Keratinocyte (primary cell): ENCODE measurements at regions not wholly inside any gene's neighbourhood (a gene's known extent, or its start where the extent isn't known, plus 50 kb on each side); places are given as distances from the start of the nearest gene placed in this dataset.

Experiments used
- DNase-seq: peaks from one replicate; pipeline ENCODE4 v3.0.0-alpha.2; 2011; ENCODE audit warnings: low read depth, missing footprints, low spot score
- FAIRE-seq: peaks from 2 replicates; lab custom pipeline; 2011; peaks lifted over from hg19 to GRCh38; lab: Jason Lieb, UNC
- H2AFZ ChIP-seq: 2 replicates; pipeline ENCODE4 v1.6.0; 2012; ENCODE audit warnings: low read length, control low read depth, inconsistent platforms; ENCODE audit not compliant: control insufficient read depth
- H3K27ac ChIP-seq: 2 replicates; pipeline ENCODE4 v1.5.1; 2011; ENCODE audit warnings: low read length; ENCODE audit not compliant: control insufficient read depth, insufficient read depth
- H3K27me3 ChIP-seq: 3 replicates; pipeline ENCODE4 v1.6.0; 2011; ENCODE audit warnings: low read length; ENCODE audit not compliant: control insufficient read depth, insufficient read depth; ENCODE audit errors: extremely low read depth
- H3K36me3 ChIP-seq, 2 experiments: 2 replicates in 1 of 2; 3 replicates in 1 of 2; pipeline ENCODE4 v1.5.1; 2011; ENCODE audit warnings: low read length in 2 of 2, mild to moderate bottlenecking in 1 of 2; ENCODE audit not compliant: control insufficient read depth in 2 of 2, insufficient read depth in 2 of 2; ENCODE audit errors: extremely low read depth in 1 of 2
- H3K4me1 ChIP-seq: 3 replicates; pipeline ENCODE4 v1.5.1; 2011; ENCODE audit warnings: low read length; ENCODE audit not compliant: control insufficient read depth, insufficient read depth; ENCODE audit errors: extremely low read depth
- H3K4me2 ChIP-seq: 3 replicates; pipeline ENCODE4 v1.6.0; 2011; ENCODE audit warnings: low read depth, low read length; ENCODE audit not compliant: control insufficient read depth, insufficient read depth; ENCODE audit errors: extremely low read depth
- H3K4me3 ChIP-seq, 3 experiments: fragments of 200-600 bp in 1 of 3; sonication (generic) in 1 of 3; 2 replicates in 2 of 3; 3 replicates in 1 of 3; pipeline ENCODE4 v1.5.1; 2011 to 2016; ENCODE audit warnings: low read length in 3 of 3, mild to moderate bottlenecking in 3 of 3, control low read depth in 2 of 3, inconsistent platforms in 1 of 3, low read depth in 1 of 3, mixed read lengths in 1 of 3, mixed run types in 1 of 3, moderate library complexity in 1 of 3; ENCODE audit not compliant: control insufficient read depth in 2 of 3, insufficient read depth in 2 of 3; ENCODE audit errors: extremely low read depth in 1 of 3
- H3K79me2 ChIP-seq: 2 replicates; pipeline ENCODE4 v1.6.0; 2012; ENCODE audit warnings: low read length; ENCODE audit not compliant: control insufficient read depth, insufficient read depth
- H3K9ac ChIP-seq: 3 replicates; pipeline ENCODE4 v1.6.0; 2011; ENCODE audit warnings: low read length; ENCODE audit not compliant: control insufficient read depth, insufficient read depth; ENCODE audit errors: extremely low read depth
- H3K9me1 ChIP-seq: 3 replicates; pipeline ENCODE4 v1.6.0; 2011; ENCODE audit warnings: low read length; ENCODE audit not compliant: control insufficient read depth, insufficient read depth; ENCODE audit errors: extremely low read depth
- H3K9me3 ChIP-seq: 2 replicates; pipeline ENCODE4 v1.5.1; 2012; ENCODE audit warnings: low read depth, low read length; ENCODE audit not compliant: control insufficient read depth
- H4K20me1 ChIP-seq: 3 replicates; pipeline ENCODE4 v1.6.0; 2011; ENCODE audit warnings: low read length; ENCODE audit not compliant: control insufficient read depth, insufficient read depth; ENCODE audit errors: extremely low read depth
- EZH2 ChIP-seq: IDR thresholded peaks from one replicate; pipeline ENCODE4 v1.6.1; 2012; ENCODE audit warnings: inconsistent platforms, mild to moderate bottlenecking, low read length, moderate library complexity
- dilution Hi-C: fragments of 300-500 bp; cut with MboI; formaldehyde crosslinking; loops from one replicate; pipeline ENCODE4 v1.7.0; 2020; ENCODE audit warnings: low sequenced_read_pairs; ENCODE audit not compliant: extremely low pct_ligation_motif_present
- TF ChIP-seq, protein P1 (sequence below), 3 experiments: IDR thresholded peaks in 1 of 3; conservative IDR thresholded peaks in 1 of 3; optimal IDR thresholded peaks in 1 of 3; 2 replicates in 2 of 3; 3 replicates in 1 of 3; pipeline versions ENCODE3 to v1.5.1; 2011; ENCODE audit warnings: low read length in 3 of 3, mild to moderate bottlenecking in 3 of 3, moderate library complexity in 2 of 3, control low read depth in 1 of 3, inconsistent platforms in 1 of 3; ENCODE audit not compliant: insufficient read depth in 2 of 3; ENCODE audit errors: extremely low read depth in 1 of 3

DNA sequence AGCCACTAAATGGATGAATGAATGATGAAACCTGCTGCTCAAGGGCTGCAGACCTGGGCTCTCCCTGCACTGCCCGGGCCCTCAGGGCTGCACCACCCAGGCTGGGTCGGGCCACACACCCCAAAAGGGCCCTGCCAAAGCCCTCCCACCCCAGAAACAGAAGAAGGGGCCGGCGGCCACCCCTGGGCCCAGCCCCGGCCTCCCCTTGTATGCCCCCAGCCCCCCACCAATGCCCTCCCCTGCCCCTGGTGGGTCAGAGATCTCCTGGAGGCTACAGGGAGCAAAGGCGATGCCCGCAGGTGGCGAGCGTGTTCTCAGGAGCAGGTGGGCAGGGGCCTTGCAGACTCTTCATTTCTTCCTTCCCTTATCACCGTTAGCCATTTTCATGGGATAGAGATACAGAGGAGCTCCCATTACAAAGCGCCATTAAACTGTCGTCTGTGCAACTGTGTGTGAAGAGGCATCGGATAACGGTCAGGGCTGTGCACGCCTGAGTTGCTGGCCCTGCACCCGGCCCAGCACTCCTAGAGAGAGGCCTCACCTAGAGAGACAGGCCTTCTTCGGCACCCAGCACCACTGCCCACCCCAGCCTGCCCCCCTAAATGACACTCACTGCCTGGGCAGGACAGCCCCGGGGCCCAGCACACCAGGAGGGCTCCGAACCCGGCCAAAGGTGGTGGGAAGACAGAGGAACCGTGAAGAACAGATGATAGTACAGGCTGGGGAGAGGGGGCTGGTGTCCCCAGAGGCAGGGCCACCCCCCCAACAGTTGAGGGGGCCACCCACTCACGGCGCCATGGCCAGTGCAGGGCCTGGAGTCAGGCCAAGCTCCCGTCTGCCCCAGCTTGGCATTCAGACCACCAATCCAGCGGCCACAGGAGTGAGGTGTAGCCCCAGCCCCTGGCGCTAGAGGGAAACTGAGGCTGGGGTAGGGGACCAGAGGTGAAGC is 133.7 kb downstream of the FAM53A start:
- no peaks in the 10 kb centered on the region for H3K79me2 ChIP-seq
- no peak overlapping the region for H3K9ac ChIP-seq
- no peak overlapping the region for H3K27ac ChIP-seq
- dilution Hi-C loops = no loop called here
- H3K9me3 ChIP-seq = no peaks in the 10 kb centered on the region
- peaks cover 5% of the 10 kb centered on the region for H3K4me1 ChIP-seq
- no peaks in the 10 kb centered on the region for H3K9me1 ChIP-seq
- H4K20me1 ChIP-seq = no peaks in the 10 kb centered on the region
- peaks cover 40% of the 10 kb centered on the region for H3K27me3 ChIP-seq
- no peak overlapping the region for H3K4me3 ChIP-seq
- H2AFZ ChIP-seq = no peak overlapping the region
- TF ChIP-seq EZH2 = no peak
- TF ChIP-seq, protein P1, sequence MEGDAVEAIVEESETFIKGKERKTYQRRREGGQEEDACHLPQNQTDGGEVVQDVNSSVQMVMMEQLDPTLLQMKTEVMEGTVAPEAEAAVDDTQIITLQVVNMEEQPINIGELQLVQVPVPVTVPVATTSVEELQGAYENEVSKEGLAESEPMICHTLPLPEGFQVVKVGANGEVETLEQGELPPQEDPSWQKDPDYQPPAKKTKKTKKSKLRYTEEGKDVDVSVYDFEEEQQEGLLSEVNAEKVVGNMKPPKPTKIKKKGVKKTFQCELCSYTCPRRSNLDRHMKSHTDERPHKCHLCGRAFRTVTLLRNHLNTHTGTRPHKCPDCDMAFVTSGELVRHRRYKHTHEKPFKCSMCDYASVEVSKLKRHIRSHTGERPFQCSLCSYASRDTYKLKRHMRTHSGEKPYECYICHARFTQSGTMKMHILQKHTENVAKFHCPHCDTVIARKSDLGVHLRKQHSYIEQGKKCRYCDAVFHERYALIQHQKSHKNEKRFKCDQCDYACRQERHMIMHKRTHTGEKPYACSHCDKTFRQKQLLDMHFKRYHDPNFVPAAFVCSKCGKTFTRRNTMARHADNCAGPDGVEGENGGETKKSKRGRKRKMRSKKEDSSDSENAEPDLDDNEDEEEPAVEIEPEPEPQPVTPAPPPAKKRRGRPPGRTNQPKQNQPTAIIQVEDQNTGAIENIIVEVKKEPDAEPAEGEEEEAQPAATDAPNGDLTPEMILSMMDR (optimal IDR thresholded peaks at IDR 0.05 in 1 of 3, IDR thresholded peaks at IDR 0.05 in 1 of 3, conservative IDR thresholded peaks at IDR 0.05 in 1 of 3; ENCODE audit: extremely low read depth in 1 of 3, insufficient read depth in 2 of 3, low read length in 3 of 3) = no peak
- DNase-seq (no peak), FAIRE-seq (no peak)
- no peaks in the 10 kb centered on the region for H3K36me3 ChIP-seq
- H3K4me2 ChIP-seq = no peak overlapping the region

DNA sequence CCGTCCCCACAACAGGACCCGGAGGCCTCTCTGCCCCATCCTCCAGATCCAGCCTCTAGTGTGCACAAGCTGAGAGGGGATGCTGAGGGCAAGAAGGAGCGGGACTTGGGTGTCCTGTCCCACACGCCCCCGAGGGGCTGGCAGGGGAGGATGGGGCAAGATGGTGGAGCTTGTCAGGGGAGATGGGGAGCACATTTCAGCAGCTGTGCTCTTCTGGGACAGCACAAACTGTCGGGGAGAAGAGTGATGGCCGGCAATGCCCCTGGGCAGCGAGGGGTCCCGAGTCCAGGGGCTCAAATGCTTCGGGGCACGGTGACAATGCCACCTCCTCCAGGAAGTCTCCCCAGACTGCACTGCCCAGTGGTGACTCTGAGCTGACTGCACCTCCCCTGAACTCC is 134.5 kb downstream of the FAM53A start:
- H3K4me3 ChIP-seq = no peak overlapping the region
- no peak overlapping the region for H3K4me2 ChIP-seq
- H3K79me2 ChIP-seq = no peaks in the 10 kb centered on the region
- H4K20me1 ChIP-seq = no peaks in the 10 kb centered on the region
- dilution Hi-C loops = no loop called here
- FAIRE-seq = no peak
- DNase-seq = no peak
- no peak for TF ChIP-seq EZH2
- TF ChIP-seq, protein P1 (optimal IDR thresholded peaks at IDR 0.05 in 1 of 3, IDR thresholded peaks at IDR 0.05 in 1 of 3, conservative IDR thresholded peaks at IDR 0.05 in 1 of 3; ENCODE audit: extremely low read depth in 1 of 3, insufficient read depth in 2 of 3, low read length in 3 of 3) = no peak
- no peaks in the 10 kb centered on the region for H3K36me3 ChIP-seq
- no peak overlapping the region for H3K27ac ChIP-seq
- H3K9me3 ChIP-seq = no peaks in the 10 kb centered on the region
- no peak overlapping the region for H3K9ac ChIP-seq
- H3K9me1 ChIP-seq = no peaks in the 10 kb centered on the region
- peaks cover 32% of the 10 kb centered on the region for H3K27me3 ChIP-seq
- H3K4me1 ChIP-seq = peaks cover 5% of the 10 kb centered on the region
- no peak overlapping the region for H2AFZ ChIP-seq
